Sigmoid colon (tissue), 6 donors: ENCODE measurements at regions not wholly inside any gene's neighbourhood (a gene's known extent, or its start where the extent isn't known, plus 50 kb on each side); places are given as distances from the start of the nearest gene placed in this dataset.
A peak's percentile ranks its signal among the peaks of the same experiment; 100 is the strongest.
"Not testable (repeated sequence)": the region's sequence is repeated elsewhere in the genome, so short reads cannot be mapped to it uniquely, and the experiment has no call there.

ENCODE experiments used
- DNase-seq: peaks from one replicate; pipeline ENCODE4 v3.0.0-alpha.2; 2019
- H3K27ac ChIP-seq, 4 donors: fragments of 200-600 bp; sonication (generic); one replicate each; pipeline ENCODE4 v1.5.1; 2016 to 2019; ENCODE audit warnings: mild to moderate bottlenecking in 1 of 4
- H3K27me3 ChIP-seq, 3 donors: fragments of 200-600 bp; sonication (generic); one replicate each; pipeline ENCODE4 v1.5.1; 2019; ENCODE audit warnings: mild to moderate bottlenecking in 1 of 3
- H3K36me3 ChIP-seq, 4 donors: fragments of 200-600 bp; sonication (generic); one replicate each; pipeline ENCODE4 v1.5.1; 2016 to 2019
- H3K4me1 ChIP-seq, 4 donors: fragments of 200-600 bp; sonication (generic); one replicate each; pipeline ENCODE4 v1.5.1; 2017 to 2019
- H3K4me3 ChIP-seq, 4 donors: fragments of 200-600 bp; sonication (generic); one replicate each; pipeline ENCODE4 v1.5.1; 2017 to 2019; ENCODE audit warnings: mild to moderate bottlenecking in 2 of 4, moderate library complexity in 1 of 4
- H3K9me3 ChIP-seq, 4 donors: fragments of 200-600 bp in 3 of 4; sonication (generic) in 3 of 4; one replicate each; pipeline versions ENCODE4 v1.5.1 to v1.6.1; 2013 to 2019
- EP300 ChIP-seq, 4 donors: sonication (generic); formaldehyde crosslinking; IDR thresholded peaks; one replicate each; pipeline ENCODE4 v1.6.1; 2017; ENCODE audit warnings: antibody characterized with exemption in 4 of 4
- POLR2A ChIP-seq, 2 donors: fragments of 450-650 bp; IDR thresholded peaks; one replicate each; pipeline ENCODE4 v1.6.1; 2016; ENCODE audit warnings: antibody characterized with exemption in 2 of 2, mild to moderate bottlenecking in 2 of 2, moderate library complexity in 2 of 2
- POLR2AphosphoS5 ChIP-seq, 4 donors: sonication (generic); formaldehyde crosslinking; IDR thresholded peaks; one replicate each; pipeline ENCODE4 v1.6.1; 2017; ENCODE audit warnings: antibody characterized with exemption in 4 of 4
- WGBS, 2 donors: extraction: QIAGEN DNeasy Blood & Tissue Kit; methylation state at CpG; one replicate each; pipeline ENCODE4 v1.1.7; 2013; 5-methylcytosine and 5-hydroxymethylcytosine counted together
- intact Hi-C: fragments of 100-400 bp; cut with DNase I; formaldehyde crosslinking; loops from one replicate; pipeline ENCODE4 v1.15.1; 2023
- TF ChIP-seq, protein P1 (sequence below), 4 experiments: fragments of 450-650 bp in 3 of 4; fragments of 200-600 bp in 1 of 4; IDR thresholded peaks; one replicate each; pipeline ENCODE4 v1.5.1; 2016 to 2019; ENCODE audit warnings: antibody characterized with exemption in 4 of 4, mild to moderate bottlenecking in 3 of 4, moderate library complexity in 2 of 4
- donor health status: healthy with polysubstance abuse.
- donor health status: healthy.

DNA sequence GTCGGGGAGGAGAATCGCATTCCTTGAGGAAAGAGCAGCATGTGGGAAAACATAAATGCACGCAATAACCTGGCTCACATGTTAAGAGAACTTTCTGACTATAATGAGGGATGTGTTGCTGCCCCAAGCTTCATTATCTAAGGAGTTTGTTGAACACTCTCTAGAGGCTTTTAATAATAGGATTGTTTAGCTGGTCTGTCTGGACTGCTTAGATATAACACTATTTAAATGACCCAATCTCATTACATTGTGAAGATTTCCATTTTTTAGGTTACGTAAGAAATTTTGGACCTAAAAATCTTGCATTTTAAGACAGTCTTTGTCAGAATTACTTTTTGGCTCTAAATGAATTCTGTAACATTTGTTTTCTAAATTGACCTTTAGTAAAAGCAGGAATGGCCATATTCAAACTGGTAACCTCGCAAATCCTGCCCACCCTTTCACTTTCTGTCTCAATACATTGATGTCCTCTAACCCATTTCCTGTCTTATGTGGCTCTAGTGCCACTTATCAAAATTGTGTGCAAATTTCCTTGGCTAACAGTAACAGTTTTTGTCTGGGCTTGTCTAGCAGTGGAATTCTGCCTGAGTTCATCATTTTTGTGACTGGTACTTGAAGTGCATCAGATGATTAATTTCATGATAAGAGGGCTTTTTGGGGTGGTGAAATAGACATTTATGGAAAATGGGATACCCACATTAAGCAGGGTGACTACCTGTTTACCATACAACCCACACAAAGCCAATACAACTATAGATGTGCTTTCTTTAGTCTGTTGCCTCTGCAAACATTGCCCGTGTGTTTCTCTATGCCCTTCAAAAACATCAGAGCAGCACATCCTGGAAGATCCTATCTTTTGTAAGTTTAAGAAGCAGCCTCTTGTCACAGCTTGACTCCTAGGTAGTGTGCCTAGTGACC is 61.6 kb upstream of the IKBKE start:
- H3K27ac ChIP-seq, intact Hi-C loops, H3K4me1 ChIP-seq, H3K4me3 ChIP-seq, H3K36me3 ChIP-seq, H3K9me3 ChIP-seq, DNase-seq, H3K27me3 ChIP-seq: not testable (repeated sequence)
- 78 to 90% methylated on average over 2 of the region's 6 CpGs for WGBS, 2 donors

DNA sequence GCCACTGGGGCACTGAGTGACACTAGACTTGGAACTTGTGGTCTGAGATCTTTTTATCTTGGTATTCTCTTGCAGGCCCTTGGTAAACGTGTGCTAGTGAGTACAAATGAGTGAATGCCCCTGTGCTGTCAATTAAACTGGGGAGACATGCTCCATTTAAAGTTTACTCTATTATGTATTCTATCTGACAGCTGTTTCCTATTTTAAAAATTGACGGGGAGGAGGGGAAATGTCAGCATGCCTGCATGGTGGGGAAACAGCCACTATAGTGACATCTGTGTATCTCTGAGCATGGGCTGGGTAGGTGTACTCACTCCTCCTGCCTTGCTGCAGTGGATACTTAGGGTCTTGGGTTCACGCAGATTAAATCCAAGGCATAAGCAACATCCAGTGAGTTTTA is 59.0 kb upstream of the IKBKE start:
- no peaks in the 10 kb centered on the region for H3K27me3 ChIP-seq
- peaks cover 0 to 19% (median 16%) of the 10 kb centered on the region in 4 donors for H3K4me1 ChIP-seq
- TF ChIP-seq POLR2A (IDR thresholded peaks at IDR 0.05) (no peak), POLR2AphosphoS5 (IDR thresholded peaks at IDR 0.05) (no peak), EP300 (IDR thresholded peaks at IDR 0.05) (no peak)
- TF ChIP-seq, protein P1, sequence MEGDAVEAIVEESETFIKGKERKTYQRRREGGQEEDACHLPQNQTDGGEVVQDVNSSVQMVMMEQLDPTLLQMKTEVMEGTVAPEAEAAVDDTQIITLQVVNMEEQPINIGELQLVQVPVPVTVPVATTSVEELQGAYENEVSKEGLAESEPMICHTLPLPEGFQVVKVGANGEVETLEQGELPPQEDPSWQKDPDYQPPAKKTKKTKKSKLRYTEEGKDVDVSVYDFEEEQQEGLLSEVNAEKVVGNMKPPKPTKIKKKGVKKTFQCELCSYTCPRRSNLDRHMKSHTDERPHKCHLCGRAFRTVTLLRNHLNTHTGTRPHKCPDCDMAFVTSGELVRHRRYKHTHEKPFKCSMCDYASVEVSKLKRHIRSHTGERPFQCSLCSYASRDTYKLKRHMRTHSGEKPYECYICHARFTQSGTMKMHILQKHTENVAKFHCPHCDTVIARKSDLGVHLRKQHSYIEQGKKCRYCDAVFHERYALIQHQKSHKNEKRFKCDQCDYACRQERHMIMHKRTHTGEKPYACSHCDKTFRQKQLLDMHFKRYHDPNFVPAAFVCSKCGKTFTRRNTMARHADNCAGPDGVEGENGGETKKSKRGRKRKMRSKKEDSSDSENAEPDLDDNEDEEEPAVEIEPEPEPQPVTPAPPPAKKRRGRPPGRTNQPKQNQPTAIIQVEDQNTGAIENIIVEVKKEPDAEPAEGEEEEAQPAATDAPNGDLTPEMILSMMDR (IDR thresholded peaks at IDR 0.05) = no peak
- 81 to 82% methylated on average over 3 of the region's 3 CpGs for WGBS, 2 donors
- intact Hi-C loops = no loop called here
- H3K36me3 ChIP-seq = no peaks in the 10 kb centered on the region
- no peak overlapping the region for H3K4me3 ChIP-seq
- no peak for DNase-seq
- H3K27ac ChIP-seq = no peak overlapping the region
- no peaks in the 10 kb centered on the region for H3K9me3 ChIP-seq

DNA sequence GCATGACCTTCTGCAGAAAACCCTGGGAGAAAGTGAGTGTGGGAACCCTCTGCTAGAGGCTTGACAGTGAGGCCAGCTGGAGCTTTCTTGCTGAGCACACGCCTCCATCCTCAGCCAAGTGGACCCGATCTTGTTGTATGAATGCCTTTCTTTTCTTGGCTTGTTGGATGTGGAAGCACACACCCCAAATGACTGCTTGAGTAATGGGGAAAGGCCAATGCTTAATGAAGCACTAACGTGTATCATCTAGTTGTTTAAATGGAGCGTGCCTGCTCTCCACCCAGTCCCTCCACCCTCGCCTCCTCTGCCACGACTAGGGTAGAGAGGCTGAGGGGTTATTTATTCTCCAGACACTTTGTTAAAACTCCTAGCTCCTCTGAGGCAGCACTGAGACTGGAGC is 54.3 kb upstream of the IKBKE start:
- no peaks in the 10 kb centered on the region for H3K9me3 ChIP-seq
- intact Hi-C loops = no loop called here
- no peaks in the 10 kb centered on the region for H3K27me3 ChIP-seq
- H3K27ac ChIP-seq = peak overlapping the region; percentile 41 to 77 (median 70)
- peaks cover 0 to 39% (median 22%) of the 10 kb centered on the region in 4 donors for H3K4me1 ChIP-seq
- 75 to 77% methylated on average over 6 of the region's 6 CpGs for WGBS, 2 donors
- no peak for DNase-seq
- H3K4me3 ChIP-seq = no peak overlapping the region
- TF ChIP-seq POLR2A (IDR thresholded peaks at IDR 0.05) (no peak), POLR2AphosphoS5 (IDR thresholded peaks at IDR 0.05) (peak in 1 of 4 donors; percentile 2), EP300 (IDR thresholded peaks at IDR 0.05) (no peak)
- TF ChIP-seq, protein P1 (IDR thresholded peaks at IDR 0.05) = no peak
- H3K36me3 ChIP-seq = peaks cover 0 to 4% (median 2%) of the 10 kb centered on the region in 4 donors

DNA sequence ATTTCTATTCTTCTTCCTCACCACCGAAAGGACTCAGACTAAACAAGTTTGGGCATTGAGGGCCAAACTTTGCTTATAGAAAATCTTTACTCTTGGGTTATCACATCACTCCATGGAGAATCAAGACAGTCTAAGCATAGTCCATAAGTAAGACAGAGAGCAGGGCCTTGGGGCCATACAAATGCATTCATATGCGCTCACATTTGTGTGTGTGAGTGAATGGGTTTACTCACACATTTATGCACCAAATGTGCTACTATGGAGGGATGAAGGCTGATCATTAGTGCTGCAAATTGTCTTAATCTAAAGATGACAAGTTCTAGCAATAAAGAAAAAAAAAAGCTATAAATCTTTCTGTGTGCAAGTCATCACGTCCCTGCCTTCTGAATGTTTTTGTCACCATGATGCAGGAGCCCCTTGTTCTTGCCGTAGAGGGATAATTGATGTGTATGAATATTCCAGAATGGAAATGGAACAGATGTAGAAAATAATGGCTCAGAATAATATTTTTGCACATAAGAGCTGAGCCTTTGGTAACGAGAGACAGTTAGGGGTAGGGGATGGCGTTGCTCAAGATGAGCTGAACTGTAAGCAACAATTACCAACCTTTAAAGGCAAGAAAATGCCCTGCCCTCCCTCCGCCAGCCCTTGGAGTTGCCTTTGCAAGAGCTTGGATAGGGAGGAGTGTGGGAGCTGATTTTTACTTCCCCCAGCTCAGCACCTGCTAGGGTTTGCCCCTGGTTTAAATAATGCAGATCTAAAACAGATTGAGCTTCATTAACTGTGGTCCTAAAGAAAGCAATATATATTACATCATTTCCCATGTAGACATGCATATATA is 52.3 kb upstream of the IKBKE start:
- no peaks in the 10 kb centered on the region for H3K9me3 ChIP-seq
- H3K4me1 ChIP-seq = peaks cover 0 to 39% (median 22%) of the 10 kb centered on the region in 4 donors
- peaks cover 0 to 19% (median 2%) of the 10 kb centered on the region in 4 donors for H3K36me3 ChIP-seq
- 89 to 95% methylated on average over 7 of the region's 7 CpGs for WGBS, 2 donors
- H3K4me3 ChIP-seq = no peak overlapping the region
- no peak for DNase-seq
- intact Hi-C loops = no loop called here
- no peak for TF ChIP-seq POLR2AphosphoS5 (IDR thresholded peaks at IDR 0.05)
- TF ChIP-seq POLR2A (IDR thresholded peaks at IDR 0.05) = no peak
- TF ChIP-seq EP300 (IDR thresholded peaks at IDR 0.05) = no peak
- TF ChIP-seq, protein P1 (IDR thresholded peaks at IDR 0.05) = no peak
- no peaks in the 10 kb centered on the region for H3K27me3 ChIP-seq
- no peak overlapping the region for H3K27ac ChIP-seq

DNA sequence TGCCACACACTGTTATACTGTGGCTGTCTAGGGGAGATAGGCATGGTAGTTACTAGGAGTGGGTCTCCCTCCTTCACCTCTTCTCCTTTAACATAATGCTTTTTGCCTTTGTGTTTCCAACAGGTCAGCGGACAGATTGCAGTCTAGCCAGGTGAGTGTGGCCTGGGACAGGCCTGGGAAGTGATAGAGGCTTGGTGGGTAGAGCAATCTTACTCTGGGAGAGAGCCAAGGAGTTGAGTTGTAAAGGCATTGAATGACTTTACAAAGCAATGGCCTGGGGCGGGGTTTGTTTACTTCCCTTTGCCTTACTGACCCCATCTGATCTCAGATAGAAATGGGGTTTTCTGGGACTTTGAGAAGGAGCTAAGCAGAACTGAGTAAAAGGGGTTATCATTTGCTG is 51.0 kb upstream of the IKBKE start:
- H3K4me1 ChIP-seq = peaks cover 0 to 39% (median 22%) of the 10 kb centered on the region in 4 donors
- DNase-seq = no peak
- peaks cover 0 to 27% (median 2%) of the 10 kb centered on the region in 4 donors for H3K36me3 ChIP-seq
- no peaks in the 10 kb centered on the region for H3K9me3 ChIP-seq
- TF ChIP-seq, protein P1 (IDR thresholded peaks at IDR 0.05) = no peak
- TF ChIP-seq EP300 (IDR thresholded peaks at IDR 0.05) = no peak
- TF ChIP-seq POLR2AphosphoS5 (IDR thresholded peaks at IDR 0.05) = no peak
- 20 to 64% methylated on average over 2 of the region's 2 CpGs for WGBS, 2 donors
- H3K27me3 ChIP-seq = no peaks in the 10 kb centered on the region
- intact Hi-C loops = no loop called here
- H3K4me3 ChIP-seq = no peak overlapping the region
- H3K27ac ChIP-seq = no peak overlapping the region
